H1 (cell line): ENCODE measurements at regions not wholly inside any gene's neighbourhood (a gene's known extent, or its start where the extent isn't known, plus 50 kb on each side); places are given as distances from the start of the nearest gene placed in this dataset.

ENCODE experiments used
- CTCF ChIA-PET: fragments of 300-600 bp; sonication (Branson Sonifier 250); formaldehyde crosslinking; loops from one replicate; lab custom pipeline; 2021; ENCODE audit not compliant: partially characterized antibody; lab: Charles Lee
- POLR2A ChIA-PET: fragments of 300-600 bp; sonication (Branson Sonifier 250); formaldehyde crosslinking; loops from one replicate; lab custom pipeline; 2021; ENCODE audit warnings: inconsistent platforms; ENCODE audit not compliant: partially characterized antibody; lab: Charles Lee
- DNase-seq, 2 experiments: peaks; one replicate each; pipeline versions ENCODE4 v3.0.0 to v3.0.0-alpha.2; 2010 to 2022; ENCODE audit warnings: low spot score in 2 of 2, low read depth in 1 of 2, mixed read lengths in 1 of 2
- FAIRE-seq: peaks from 2 replicates; lab custom pipeline; 2011; peaks lifted over from hg19 to GRCh38; lab: Jason Lieb, UNC
- H2AFZ ChIP-seq: 2 replicates; pipeline ENCODE4 v1.8.1; 2012; ENCODE audit warnings: low read length, inconsistent platforms
- H2AK5ac ChIP-seq: 2 replicates; pipeline ENCODE4 v1.6.1; 2013; ENCODE audit warnings: low read depth, low read length
- H2BK120ac ChIP-seq: replicated peaks from 2 replicates; pipeline ENCODE3; 2013; ENCODE audit warnings: low read depth, low read length, inconsistent platforms
- H2BK12ac ChIP-seq: 2 replicates; pipeline ENCODE4 v1.6.1; 2013; ENCODE audit warnings: low read depth, low read length
- H2BK15ac ChIP-seq: 2 replicates; pipeline ENCODE4 v1.6.1; 2013; ENCODE audit warnings: low read length
- H2BK20ac ChIP-seq: 2 replicates; pipeline ENCODE4 v1.6.1; 2013; ENCODE audit warnings: low read length
- H2BK5ac ChIP-seq: 2 replicates; pipeline ENCODE4 v1.6.1; 2013; ENCODE audit warnings: low read depth, low read length
- H3K14ac ChIP-seq: 2 replicates; pipeline ENCODE4 v1.6.1; 2013; ENCODE audit warnings: inconsistent platforms; ENCODE audit not compliant: insufficient read length
- H3K18ac ChIP-seq: 2 replicates; pipeline ENCODE4 v1.6.1; 2013; ENCODE audit warnings: low read length; ENCODE audit errors: extremely low read depth
- H3K23ac ChIP-seq: 2 replicates; pipeline ENCODE4 v1.6.1; 2013; ENCODE audit warnings: inconsistent platforms; ENCODE audit not compliant: insufficient read length
- H3K23me2 ChIP-seq: 2 replicates; pipeline ENCODE4 v1.6.1; 2013; ENCODE audit warnings: low read depth, low read length
- H3K27ac ChIP-seq: 2 replicates; pipeline ENCODE4 v1.6.1; 2011; ENCODE audit warnings: low read depth, low read length, inconsistent platforms
- H3K27me3 ChIP-seq, 4 experiments: replicated peaks in 1 of 4; 1 replicate in 1 of 4; 2 replicates in 3 of 4; pipeline versions ENCODE4 v1.6.1 to v1.8.1; 2011 to 2013; ENCODE audit warnings: low read length in 3 of 4, mild to moderate bottlenecking in 3 of 4, inconsistent platforms in 2 of 4, mixed read lengths in 2 of 4, moderate library complexity in 1 of 4; ENCODE audit not compliant: control insufficient read depth in 3 of 4, insufficient read depth in 3 of 4; ENCODE audit errors: extremely low read depth in 1 of 4
- H3K36me3 ChIP-seq, 4 experiments: 2 replicates each; pipeline versions ENCODE4 v1.6.1 to v1.8.1; 2011 to 2013; ENCODE audit warnings: mild to moderate bottlenecking in 4 of 4, low read length in 3 of 4, moderate library complexity in 2 of 4, control low read depth in 1 of 4, inconsistent platforms in 1 of 4; ENCODE audit not compliant: insufficient read depth in 4 of 4, control insufficient read depth in 2 of 4
- H3K4ac ChIP-seq: replicated peaks from 2 replicates; pipeline ENCODE3; 2013; ENCODE audit warnings: low read length, low read depth, mixed read lengths, inconsistent platforms; ENCODE audit not compliant: insufficient read length
- H3K4me1 ChIP-seq, 4 experiments: replicated peaks in 1 of 4; 1 replicate in 1 of 4; 2 replicates in 3 of 4; pipeline versions ENCODE4 v1.6.1 to v1.8.1; 2011 to 2013; ENCODE audit warnings: low read length in 3 of 4, inconsistent platforms in 2 of 4, mixed read lengths in 1 of 4; ENCODE audit not compliant: insufficient read depth in 4 of 4, control insufficient read depth in 3 of 4
- H3K4me2 ChIP-seq, 2 experiments: 2 replicates each; pipeline versions ENCODE4 v1.6.1 to v1.8.1; 2011 to 2013; ENCODE audit warnings: low read depth in 2 of 2, low read length in 2 of 2, control low read depth in 1 of 2, inconsistent platforms in 1 of 2, mild to moderate bottlenecking in 1 of 2; ENCODE audit not compliant: insufficient read depth in 1 of 2
- H3K4me3 ChIP-seq, 4 experiments: fragments of 200-600, 300-600 bp in 1 of 4; sonication (generic), shearing (Covaris generic), sonication (Bioruptor Twin) in 1 of 4; 2 replicates each; pipeline versions ENCODE4 v1.5.1 to v1.8.1; 2011 to 2016; ENCODE audit warnings: low read length in 4 of 4, low read depth in 3 of 4, control low read depth in 2 of 4, inconsistent platforms in 2 of 4, mild to moderate bottlenecking in 2 of 4, mixed read lengths in 1 of 4, moderate library complexity in 1 of 4; ENCODE audit not compliant: insufficient read depth in 2 of 4; ENCODE audit errors: extremely low read depth in 1 of 4
- H3K56ac ChIP-seq: replicated peaks from 2 replicates; pipeline ENCODE3; 2013; ENCODE audit warnings: low read depth, mild to moderate bottlenecking, mixed read lengths, low read length, inconsistent platforms; ENCODE audit not compliant: insufficient read length
- H3K79me1 ChIP-seq: 2 replicates; pipeline ENCODE4 v1.6.1; 2013; ENCODE audit warnings: low read depth, low read length, control low read depth
- H3K79me2 ChIP-seq, 2 experiments: 2 replicates each; pipeline versions ENCODE4 v1.6.1 to v1.8.1; 2012 to 2013; ENCODE audit warnings: low read length in 2 of 2, mild to moderate bottlenecking in 2 of 2, inconsistent platforms in 1 of 2; ENCODE audit not compliant: insufficient read depth in 2 of 2, control insufficient read depth in 1 of 2
- H3K9ac ChIP-seq, 4 experiments: replicated peaks in 1 of 4; 1 replicate in 1 of 4; 2 replicates in 3 of 4; pipeline versions ENCODE4 v1.6.1 to v1.8.1; 2011 to 2013; ENCODE audit warnings: low read depth in 3 of 4, low read length in 3 of 4, control low read depth in 2 of 4, mild to moderate bottlenecking in 2 of 4, moderate library complexity in 2 of 4, inconsistent platforms in 1 of 4; ENCODE audit errors: extremely low read depth in 1 of 4
- H3K9me3 ChIP-seq, 2 experiments: 2 replicates each; pipeline versions ENCODE4 v1.6.1 to v1.8.1; 2012 to 2013; ENCODE audit warnings: mild to moderate bottlenecking in 2 of 2, moderate library complexity in 2 of 2, control low read depth in 1 of 2, inconsistent platforms in 1 of 2, low read depth in 1 of 2, low read length in 1 of 2, mixed read lengths in 1 of 2; ENCODE audit not compliant: insufficient read depth in 2 of 2
- H4K20me1 ChIP-seq, 2 experiments: replicated peaks in 1 of 2; 2 replicates each; pipeline versions ENCODE3 to v1.8.1; 2011 to 2013; ENCODE audit warnings: inconsistent platforms in 2 of 2, low read length in 2 of 2, mild to moderate bottlenecking in 1 of 2; ENCODE audit not compliant: insufficient read depth in 2 of 2, control insufficient read depth in 1 of 2
- H4K5ac ChIP-seq: 2 replicates; pipeline ENCODE4 v1.6.1; 2013; ENCODE audit warnings: low read length, low read depth, mixed read lengths, inconsistent platforms; ENCODE audit not compliant: insufficient read length
- H4K8ac ChIP-seq: 2 replicates; pipeline ENCODE4 v1.8.0; 2013; ENCODE audit warnings: mild to moderate bottlenecking, moderate library complexity, low read length, inconsistent platforms; ENCODE audit not compliant: insufficient read depth; ENCODE audit errors: extremely low read depth
- H4K91ac ChIP-seq: replicated peaks from 2 replicates; pipeline ENCODE3; 2013; ENCODE audit warnings: low read length, mixed read lengths, inconsistent platforms; ENCODE audit not compliant: insufficient read length
- BACH1 ChIP-seq: IDR thresholded peaks from 2 replicates; pipeline ENCODE4 v1.6.1; 2012; ENCODE audit warnings: low read length, improper control_type of control experiment
- BCL11A ChIP-seq, 2 experiments: IDR thresholded peaks; one replicate each; pipeline ENCODE4 v1.6.1; 2011; ENCODE audit warnings: low read depth in 2 of 2, low read length in 2 of 2, mild to moderate bottlenecking in 2 of 2
- BRCA1 ChIP-seq: IDR thresholded peaks from 2 replicates; pipeline ENCODE4 v1.6.1; 2012; ENCODE audit warnings: low read depth, low read length, improper control_type of control experiment
- CREB1 ChIP-seq: IDR thresholded peaks from 2 replicates; pipeline ENCODE4 v1.6.1; 2012; ENCODE audit warnings: inconsistent platforms
- GTF2F1 ChIP-seq: IDR thresholded peaks from 2 replicates; pipeline ENCODE4 v1.6.1; 2012; ENCODE audit warnings: low read depth, low read length, improper control_type of control experiment, borderline replicate concordance
- MAFK ChIP-seq: IDR thresholded peaks from 2 replicates; pipeline ENCODE4 v1.6.1; 2012; ENCODE audit warnings: low read depth, mild to moderate bottlenecking, improper control_type of control experiment, low read length
- NANOG ChIP-seq: IDR thresholded peaks from 2 replicates; pipeline ENCODE4 v1.6.1; 2011; ENCODE audit warnings: low read length, low read depth, mild to moderate bottlenecking, inconsistent platforms; ENCODE audit not compliant: insufficient read depth, poor library complexity, severe bottlenecking
- PHF8 ChIP-seq: fragments of 200-600 bp; sonication (generic); conservative IDR thresholded peaks from 2 replicates; pipeline ENCODE4 v1.7.1; 2012; ENCODE audit warnings: low read depth, mild to moderate bottlenecking, inconsistent platforms, low read length, moderate library complexity
- RAD21 ChIP-seq, 2 experiments: IDR thresholded peaks in 1 of 2; conservative IDR thresholded peaks in 1 of 2; 2 replicates each; pipeline ENCODE4 v1.6.1; 2011; ENCODE audit warnings: low read depth in 2 of 2, low read length in 2 of 2, improper control_type of control experiment in 1 of 2, inconsistent platforms in 1 of 2, mild to moderate bottlenecking in 1 of 2, moderate library complexity in 1 of 2
- SIN3A ChIP-seq, 2 experiments: IDR thresholded peaks in 1 of 2; conservative IDR thresholded peaks in 1 of 2; 2 replicates each; pipeline ENCODE4 v1.6.1; 2011 to 2012; ENCODE audit warnings: low read length in 2 of 2, improper control_type of control experiment in 1 of 2, low read depth in 1 of 2, mild to moderate bottlenecking in 1 of 2
- SUZ12 ChIP-seq: fragments of 200-600 bp; sonication (generic); IDR thresholded peaks from 2 replicates; pipeline ENCODE4 v1.6.1; 2012; ENCODE audit warnings: mild to moderate bottlenecking, inconsistent platforms, low read length, moderate library complexity, mixed read lengths
- TAF7 ChIP-seq: optimal IDR thresholded peaks from 2 replicates; pipeline ENCODE3; 2011; ENCODE audit warnings: low read depth, mild to moderate bottlenecking, inconsistent platforms, low read length, moderate library complexity, borderline replicate concordance
- YY1 ChIP-seq: IDR thresholded peaks from 2 replicates; pipeline ENCODE4 v1.6.1; 2011; ENCODE audit warnings: low read depth, mild to moderate bottlenecking, low read length
- WGBS, 2 experiments: shearing (Covaris generic) in 1 of 2; methylation state at CpG; one replicate each; pipeline versions ENCODE4 v1.1.6 to v1.1.7; 2013 to 2015; ENCODE audit warnings: low lambda C conversion rate in 2 of 2, mixed read lengths in 2 of 2, inconsistent platforms in 1 of 2, low coverage in 1 of 2, missing lambda C conversion rate in 1 of 2; ENCODE audit not compliant: insufficient replicate concordance in 2 of 2, insufficient coverage in 1 of 2, insufficient read length in 1 of 2; ENCODE audit errors: extremely low coverage in 1 of 2, missing lambda C conversion rate in 1 of 2; 5-methylcytosine and 5-hydroxymethylcytosine counted together

- no peaks in the 10 kb centered on the region; a peak in 1 of 7 replicates for H3K4me1 ChIP-seq
- no peak overlapping the region for H3K56ac ChIP-seq
- no peak for FAIRE-seq
- H4K8ac ChIP-seq = no peak overlapping the region
- no peak overlapping the region for H2BK120ac ChIP-seq
- H4K5ac ChIP-seq = no peak overlapping the region
- H3K27ac ChIP-seq = no peak overlapping the region
- H3K79me2 ChIP-seq = no peaks in the 10 kb centered on the region
- H3K23ac ChIP-seq = no peak overlapping the region
- H3K79me1 ChIP-seq = no peaks in the 10 kb centered on the region
- no peaks in the 10 kb centered on the region for H4K20me1 ChIP-seq
- H3K18ac ChIP-seq = no peak overlapping the region
- no peak overlapping the region for H3K14ac ChIP-seq
- no peak overlapping the region for H2BK5ac ChIP-seq
- ChIA-PET CTCF (interaction anchor here (0.6 to 0.7 kb wide), 2 partner anchors 235 to 443 kb away, joined by 3 read pairs; no protein-coding TSS in a partner anchor), POLR2A (no interaction called here)
- no peaks in the 10 kb centered on the region for H3K9me3 ChIP-seq
- no peak overlapping the region for H2AFZ ChIP-seq
- H2BK20ac ChIP-seq = no peak overlapping the region
- H3K36me3 ChIP-seq = no peaks in the 10 kb centered on the region
- no peaks in the 10 kb centered on the region for H3K27me3 ChIP-seq
- no peak overlapping the region for H2BK12ac ChIP-seq
- no peaks in the 10 kb centered on the region for H3K23me2 ChIP-seq
- no peak overlapping the region for H3K4ac ChIP-seq
- H2AK5ac ChIP-seq = no peak overlapping the region
- no peak overlapping the region for H3K9ac ChIP-seq
- no peak overlapping the region for H3K4me3 ChIP-seq
- no peak for DNase-seq
- 88% methylated on average over 13 of the region's 13 CpGs; no CpG with 5 or more reads in 1 of the 2 experiments for WGBS, 2 experiments
- H4K91ac ChIP-seq = no peak overlapping the region
- H3K4me2 ChIP-seq = no peak overlapping the region
- no peak overlapping the region for H2BK15ac ChIP-seq
- TF ChIP-seq SIN3A (conservative IDR thresholded peaks at IDR 0.05 in 1 of 2, IDR thresholded peaks at IDR 0.05 in 1 of 2; ENCODE audit: low read depth in 1 of 2, low read length in 2 of 2) = no peak
- TF ChIP-seq CREB1 = no peak
- no peak for TF ChIP-seq RAD21 (IDR thresholded peaks at IDR 0.05 in 1 of 2, conservative IDR thresholded peaks at IDR 0.05 in 1 of 2; ENCODE audit: low read depth in 2 of 2, low read length in 2 of 2)
- no peak for TF ChIP-seq BACH1
- no peak for TF ChIP-seq TAF7
- TF ChIP-seq PHF8 = no peak
- TF ChIP-seq BRCA1 = no peak
- no peak for TF ChIP-seq YY1
- no peak for TF ChIP-seq BCL11A (IDR thresholded peaks at IDR 0.05; ENCODE audit: low read depth in 2 of 2, low read length in 2 of 2)
- no peak for TF ChIP-seq GTF2F1
- no peak for TF ChIP-seq NANOG
- no peak for TF ChIP-seq SUZ12
- no peak for TF ChIP-seq MAFK
Observed at GRCh38 chr16:5851393-5851982, 753.9 kb upstream of the EEF2KMT start.
